ENCODE measurements at regions not wholly inside any gene's neighbourhood (a gene's known extent, or its start where the extent isn't known, plus 50 kb on each side); places are given as distances from the start of the nearest gene placed in this dataset.

DNA sequence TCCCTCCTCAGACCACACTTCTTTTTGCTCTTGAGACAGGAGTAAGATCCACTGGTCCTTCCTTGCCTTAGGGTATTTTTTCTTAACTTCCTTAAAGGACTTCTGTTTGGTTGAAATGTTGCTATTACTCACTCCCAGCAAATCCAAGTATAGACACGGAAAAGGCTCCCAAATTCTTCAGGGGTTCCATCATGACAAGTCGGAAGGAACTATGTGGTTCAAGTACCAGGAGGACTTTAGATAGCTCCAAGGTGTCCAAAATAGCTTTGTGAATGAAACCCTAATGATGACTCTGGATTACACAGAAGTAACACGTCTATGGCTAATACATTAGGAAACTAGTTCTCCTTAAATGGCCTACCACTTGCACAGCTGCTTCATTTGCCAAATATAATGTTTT, 238.7 kb downstream of the KCTD12 start:
- POLR2A ChIA-PET = no interaction called here
- TF ChIP-seq, protein P1, sequence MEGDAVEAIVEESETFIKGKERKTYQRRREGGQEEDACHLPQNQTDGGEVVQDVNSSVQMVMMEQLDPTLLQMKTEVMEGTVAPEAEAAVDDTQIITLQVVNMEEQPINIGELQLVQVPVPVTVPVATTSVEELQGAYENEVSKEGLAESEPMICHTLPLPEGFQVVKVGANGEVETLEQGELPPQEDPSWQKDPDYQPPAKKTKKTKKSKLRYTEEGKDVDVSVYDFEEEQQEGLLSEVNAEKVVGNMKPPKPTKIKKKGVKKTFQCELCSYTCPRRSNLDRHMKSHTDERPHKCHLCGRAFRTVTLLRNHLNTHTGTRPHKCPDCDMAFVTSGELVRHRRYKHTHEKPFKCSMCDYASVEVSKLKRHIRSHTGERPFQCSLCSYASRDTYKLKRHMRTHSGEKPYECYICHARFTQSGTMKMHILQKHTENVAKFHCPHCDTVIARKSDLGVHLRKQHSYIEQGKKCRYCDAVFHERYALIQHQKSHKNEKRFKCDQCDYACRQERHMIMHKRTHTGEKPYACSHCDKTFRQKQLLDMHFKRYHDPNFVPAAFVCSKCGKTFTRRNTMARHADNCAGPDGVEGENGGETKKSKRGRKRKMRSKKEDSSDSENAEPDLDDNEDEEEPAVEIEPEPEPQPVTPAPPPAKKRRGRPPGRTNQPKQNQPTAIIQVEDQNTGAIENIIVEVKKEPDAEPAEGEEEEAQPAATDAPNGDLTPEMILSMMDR (IDR thresholded peaks at IDR 0.05; ENCODE audit: control extremely low read depth, extremely low read depth, low read depth, missing control alignments) = no peak
- CTCF ChIA-PET = no interaction called here
- no peak for DNase-seq (ENCODE audit: extremely low spot score)

DNA sequence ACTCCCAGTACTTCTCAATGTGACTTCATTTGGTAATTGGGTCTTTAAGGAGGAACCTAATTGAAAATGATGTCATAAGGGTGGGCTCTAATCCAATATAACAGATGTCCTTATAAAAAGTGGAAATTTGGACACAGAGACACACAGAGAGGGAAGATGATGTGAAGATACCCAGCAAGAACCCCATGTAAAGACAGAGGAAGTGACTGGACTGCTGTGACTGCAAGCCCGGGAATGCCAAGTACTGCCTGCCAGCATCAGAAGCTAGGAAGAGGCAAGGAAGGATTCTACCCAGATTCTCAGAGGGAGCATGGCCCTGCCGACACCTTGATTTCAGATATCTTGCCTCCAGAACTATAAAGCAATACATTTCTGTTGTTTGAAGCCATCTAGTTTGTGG, 239.3 kb downstream of the KCTD12 start:
- TF ChIP-seq, protein P1 (IDR thresholded peaks at IDR 0.05; ENCODE audit: control extremely low read depth, extremely low read depth, low read depth, missing control alignments) = no peak
- no peak for DNase-seq (ENCODE audit: extremely low spot score)
- ChIA-PET CTCF (interaction anchor here (1.4 kb wide), 1 partner anchor 19 kb away, joined by 3 read pairs; no protein-coding TSS in a partner anchor), POLR2A (no interaction called here)

DNA sequence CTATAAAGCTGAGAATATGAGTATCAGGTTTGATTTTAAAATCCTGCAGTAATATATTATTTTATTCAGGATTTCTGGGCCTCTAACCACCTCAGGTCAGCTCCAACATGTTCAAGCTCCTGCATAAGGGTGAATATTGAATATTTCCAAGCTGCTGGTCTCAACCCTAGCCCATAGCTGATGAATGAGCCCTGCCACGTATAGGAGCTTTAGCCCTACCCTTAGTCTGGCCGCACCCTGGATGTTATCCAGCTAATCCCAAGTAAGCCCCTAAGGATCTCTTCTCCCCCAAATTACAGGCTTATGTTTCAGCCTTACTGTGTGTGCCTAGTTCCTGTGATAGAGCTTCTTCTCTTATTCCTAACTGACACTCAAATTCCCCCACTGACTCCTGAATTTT, 240.6 kb downstream of the KCTD12 start:
- CTCF ChIA-PET = interaction anchor here (1.0 to 2.4 kb wide), 3 partner anchors 10 to 240 kb away, joined by 3 to 11 read pairs (median 3); no protein-coding TSS in a partner anchor
- TF ChIP-seq, protein P1 (IDR thresholded peaks at IDR 0.05; ENCODE audit: control extremely low read depth, extremely low read depth, low read depth, missing control alignments) = no peak
- POLR2A ChIA-PET = no interaction called here
- DNase-seq (ENCODE audit: extremely low spot score) = no peak

DNA sequence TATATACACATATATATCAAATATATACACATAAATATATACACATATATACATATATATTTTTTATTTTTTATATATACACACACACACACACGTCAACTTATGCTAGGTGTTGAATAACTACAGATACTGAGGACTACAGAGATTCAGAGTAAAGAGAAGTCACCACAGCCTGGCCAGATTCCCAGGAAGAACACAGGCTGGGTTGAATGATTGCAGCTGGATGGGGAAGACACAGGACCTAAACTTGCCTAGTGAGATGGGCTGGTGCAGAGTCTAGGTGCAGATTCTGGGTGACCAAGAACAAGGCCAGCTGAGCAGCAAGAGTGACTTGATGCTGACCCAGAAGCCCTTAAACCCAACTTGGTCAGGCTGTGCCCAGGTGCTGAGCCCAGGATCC, 241.3 kb downstream of the KCTD12 start:
- TF ChIP-seq, protein P1 (IDR thresholded peaks at IDR 0.05; ENCODE audit: control extremely low read depth, extremely low read depth, low read depth, missing control alignments) = no peak
- DNase-seq (ENCODE audit: extremely low spot score) = no peak
- CTCF ChIA-PET = interaction anchor here (1.3 to 2.4 kb wide), 2 partner anchors 9 to 14 kb away, joined by 3 to 11 read pairs; no protein-coding TSS in a partner anchor
- POLR2A ChIA-PET = no interaction called here

DNA sequence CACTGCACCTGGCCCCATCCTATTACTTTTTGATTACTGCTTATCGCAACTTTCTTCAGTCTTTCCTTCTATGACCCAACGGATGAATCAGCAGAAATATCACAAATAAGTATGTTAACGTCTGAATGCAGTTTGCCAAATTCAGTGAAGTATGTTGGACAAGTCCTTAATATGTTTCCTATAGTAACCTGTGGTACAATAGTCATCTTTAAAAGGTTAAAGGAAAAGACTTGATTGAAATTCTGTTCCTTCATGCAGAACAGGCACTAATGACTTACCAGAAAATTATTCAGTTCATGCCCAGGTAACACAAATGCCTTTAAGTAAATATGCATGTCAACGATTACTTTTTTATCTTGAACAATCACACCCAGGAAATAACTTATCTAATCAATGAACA, 242.6 kb downstream of the KCTD12 start:
- TF ChIP-seq, protein P1 (IDR thresholded peaks at IDR 0.05; ENCODE audit: control extremely low read depth, extremely low read depth, low read depth, missing control alignments) = no peak
- CTCF ChIA-PET = no interaction called here
- POLR2A ChIA-PET = no interaction called here
- no peak for DNase-seq (ENCODE audit: extremely low spot score)

DNA sequence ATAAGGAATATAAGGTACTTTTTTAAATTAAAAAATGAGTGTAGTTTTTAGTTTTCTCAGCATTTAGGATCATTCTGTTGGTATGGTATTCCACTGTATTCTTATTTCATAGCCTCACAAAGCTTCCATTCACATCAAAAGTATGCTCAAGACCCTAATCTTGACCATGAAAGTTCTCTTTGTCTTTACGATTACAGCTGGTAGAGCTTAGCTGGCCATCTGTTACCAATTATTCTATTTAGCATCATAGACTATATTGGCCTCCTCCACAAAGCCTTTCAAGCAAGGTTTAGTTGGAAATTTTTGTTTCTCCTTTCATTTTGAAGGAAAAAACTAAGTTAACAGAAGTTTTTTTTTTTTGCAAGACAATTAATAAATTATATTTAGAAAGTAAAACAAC, 245.1 kb downstream of the KCTD12 start:
- no peak for DNase-seq (ENCODE audit: extremely low spot score)
- CTCF ChIA-PET = interaction anchor here (1.1 kb wide), 1 partner anchor 771 kb away, joined by 3 read pairs; no protein-coding TSS in a partner anchor
- POLR2A ChIA-PET = no interaction called here
- TF ChIP-seq, protein P1 (IDR thresholded peaks at IDR 0.05; ENCODE audit: control extremely low read depth, extremely low read depth, low read depth, missing control alignments) = no peak

DNA sequence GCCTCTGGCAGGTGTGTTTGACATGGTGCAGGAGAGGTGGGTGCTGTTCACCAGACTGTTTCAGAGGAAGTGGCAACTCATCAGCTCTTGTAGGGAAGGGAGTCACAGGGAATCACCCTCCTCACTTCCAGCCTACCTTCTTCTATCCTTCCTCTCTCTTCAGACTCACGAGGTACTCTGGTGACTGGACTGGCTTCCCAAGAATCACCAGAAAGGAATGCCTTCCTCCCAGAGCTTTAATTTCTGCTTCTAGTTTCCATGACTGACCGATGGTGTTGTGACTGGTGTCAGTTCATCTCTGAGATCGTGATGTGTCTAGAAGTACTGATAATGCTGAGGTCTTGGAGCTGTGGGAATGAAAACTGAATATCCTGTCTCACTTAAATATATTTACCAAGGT, 247.3 kb downstream of the KCTD12 start:
- TF ChIP-seq, protein P1 (IDR thresholded peaks at IDR 0.05; ENCODE audit: control extremely low read depth, extremely low read depth, low read depth, missing control alignments) = no peak
- no peak for DNase-seq (ENCODE audit: extremely low spot score)
- ChIA-PET CTCF (interaction anchor here (0.7 kb wide), 1 partner anchor 9 kb away, joined by 3 read pairs; no protein-coding TSS in a partner anchor), POLR2A (no interaction called here)
